ENCODE measurements at regions not wholly inside any gene's neighbourhood (a gene's known extent, or its start where the extent isn't known, plus 50 kb on each side); places are given as distances from the start of the nearest gene placed in this dataset.
"Not testable (repeated sequence)": the region's sequence is repeated elsewhere in the genome, so short reads cannot be mapped to it uniquely, and the experiment has no call there.

- DNase-seq: not testable (repeated sequence)
Observed at GRCh38 chr15:69774258-69774657, 321.6 kb downstream of the RPLP1 start.

- DNase-seq: not testable (repeated sequence)
Observed at GRCh38 chr15:69774711-69775110, 322.1 kb downstream of the RPLP1 start.

DNA sequence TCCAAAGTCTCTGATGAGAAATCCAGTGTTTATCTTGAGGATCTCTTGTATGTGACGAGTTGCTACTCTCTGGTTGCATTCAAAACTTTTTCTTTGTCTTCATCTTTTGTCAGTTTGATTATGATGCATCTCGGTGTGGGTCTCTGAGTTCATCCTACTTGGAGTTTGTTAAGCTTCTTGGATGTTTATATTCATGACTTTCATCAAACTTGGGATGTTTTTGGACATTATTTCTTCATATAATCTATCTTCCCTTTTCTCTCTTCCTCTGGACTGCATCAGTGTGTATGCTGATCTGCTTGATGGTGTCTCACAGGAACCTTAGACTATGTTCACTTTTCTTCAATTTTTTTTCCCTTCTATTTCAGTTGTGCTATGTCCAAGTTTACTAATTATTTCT lies 320.4 kb downstream of the TLE3 start:
- no peak for DNase-seq

DNA sequence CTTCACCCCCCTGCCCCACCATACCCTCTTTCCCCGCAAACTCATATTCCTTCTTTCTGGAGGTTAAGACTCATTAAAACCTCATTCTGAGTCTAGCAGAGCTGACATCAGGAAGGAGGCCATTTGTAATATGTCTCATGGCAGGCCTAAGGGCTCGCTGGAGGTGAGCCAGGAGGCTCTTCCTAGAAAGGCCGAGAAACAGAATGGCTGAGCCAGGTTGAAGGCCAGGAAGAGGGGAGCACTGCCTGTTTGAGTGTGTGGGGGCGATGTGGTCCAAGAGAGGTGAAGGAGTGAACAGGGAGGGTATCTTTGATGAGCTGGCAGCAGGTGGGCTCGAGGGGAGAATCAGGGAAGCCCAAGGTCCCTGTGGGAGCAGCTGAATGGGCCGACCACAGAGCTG lies 317.3 kb downstream of the TLE3 start:
- DNase-seq: no peak

DNA sequence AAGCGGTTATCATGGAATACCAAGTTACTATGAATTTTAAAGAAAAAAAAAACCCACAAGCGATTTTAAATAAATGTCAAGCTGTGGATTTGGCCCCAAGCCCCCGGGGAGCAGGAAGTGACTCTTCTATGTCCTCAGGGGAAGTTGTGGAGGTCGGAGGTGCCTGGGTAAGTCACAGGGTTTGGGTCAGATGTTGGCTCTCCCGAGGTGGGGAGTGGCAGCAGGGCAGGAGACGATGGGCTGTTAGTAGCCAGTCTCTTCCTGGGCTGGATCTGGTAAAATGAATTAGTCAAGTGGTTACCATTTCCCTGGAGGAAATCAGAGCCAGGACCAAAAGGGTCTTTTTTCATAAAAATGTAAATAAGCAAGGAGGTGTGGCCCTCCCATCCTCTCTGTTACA lies 316.7 kb downstream of the TLE3 start:
- no peak for DNase-seq

- no peak for DNase-seq
Observed at GRCh38 chr15:69781411-69782125, 316.1 kb downstream of the TLE3 start.

DNA sequence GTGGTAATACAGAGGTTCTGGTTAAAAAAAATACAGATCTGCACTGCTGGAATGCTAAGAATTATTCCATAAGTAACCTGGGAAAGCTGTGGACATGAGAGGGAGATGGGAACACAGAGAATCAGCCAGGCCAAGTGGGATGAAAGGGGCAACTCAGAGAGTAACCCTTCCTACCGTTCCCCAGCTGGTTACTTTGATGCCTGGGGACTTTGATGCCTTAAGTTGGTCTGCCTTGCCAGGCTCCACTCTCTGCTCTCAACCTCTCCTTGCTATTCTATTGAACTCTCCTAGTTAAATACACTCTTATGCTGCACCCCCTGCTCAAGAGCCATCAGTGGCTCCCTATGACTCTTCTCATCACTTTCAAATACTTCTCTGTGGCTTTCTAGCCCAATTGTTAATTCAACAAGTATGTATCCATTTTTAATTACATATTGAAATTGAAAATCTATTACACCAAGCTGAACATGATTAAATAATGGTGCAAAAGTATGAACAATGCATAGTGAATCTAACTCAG lies 315.5 kb downstream of the TLE3 start:
- no peak for DNase-seq

GRCh38 chr15:69782809-69783208 lies 314.9 kb downstream of the TLE3 start:
- DNase-seq: no peak

DNA sequence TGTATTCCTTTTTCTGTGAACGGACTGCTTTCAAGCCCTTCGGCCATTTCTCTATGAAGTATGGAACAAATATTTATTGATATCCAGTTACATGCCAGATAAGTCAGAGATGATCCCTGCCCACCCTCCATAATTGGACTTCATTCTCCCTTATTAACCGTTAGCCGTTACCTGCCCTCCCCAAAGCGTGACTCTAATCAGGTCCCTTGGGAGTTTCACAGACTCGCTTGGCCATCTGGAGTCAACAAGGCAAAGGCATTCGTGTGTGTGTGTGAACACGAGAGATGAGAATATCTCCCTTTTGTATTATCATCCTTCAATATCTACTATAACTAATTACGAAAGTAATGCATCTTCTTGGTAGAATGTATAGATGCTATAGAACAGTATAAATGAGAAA lies 314.5 kb downstream of the TLE3 start:
- no peak for DNase-seq

DNA sequence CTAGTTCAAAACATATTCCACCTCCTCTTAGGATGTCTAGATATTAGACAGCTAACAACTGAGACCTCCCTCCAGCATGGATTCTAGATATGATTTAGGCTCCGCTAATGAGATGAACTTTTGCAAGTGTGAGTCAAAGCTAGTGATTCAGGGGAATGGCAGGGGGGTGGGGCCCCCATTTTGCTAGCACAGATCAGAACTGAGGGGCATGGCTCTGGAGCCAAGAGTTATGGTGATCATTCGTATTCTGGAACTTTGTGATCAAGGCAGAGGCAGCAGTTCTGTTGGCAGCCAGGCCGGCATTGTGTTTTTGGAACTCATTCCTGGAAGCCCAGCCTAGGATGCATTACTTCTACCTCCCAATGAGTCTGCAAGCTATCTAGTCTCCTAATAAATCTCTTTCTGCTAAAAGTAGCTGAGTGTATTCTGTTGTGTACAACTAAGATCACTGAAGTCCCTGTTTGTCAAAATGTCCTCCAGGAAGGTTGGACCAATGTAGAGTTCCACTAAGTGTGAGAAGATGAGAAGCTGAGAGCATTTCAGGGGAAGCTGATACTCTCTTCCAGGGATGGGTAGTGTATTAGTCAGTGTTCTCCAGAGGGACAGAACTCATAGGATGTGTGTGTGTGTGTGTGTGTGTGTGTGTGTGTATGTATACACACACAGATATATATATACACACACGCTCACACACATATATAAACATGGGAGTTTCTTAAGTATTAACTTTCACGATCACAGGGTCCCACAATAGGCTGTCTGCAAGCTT lies 312.7 kb downstream of the TLE3 start:
- DNase-seq: no peak

DNA sequence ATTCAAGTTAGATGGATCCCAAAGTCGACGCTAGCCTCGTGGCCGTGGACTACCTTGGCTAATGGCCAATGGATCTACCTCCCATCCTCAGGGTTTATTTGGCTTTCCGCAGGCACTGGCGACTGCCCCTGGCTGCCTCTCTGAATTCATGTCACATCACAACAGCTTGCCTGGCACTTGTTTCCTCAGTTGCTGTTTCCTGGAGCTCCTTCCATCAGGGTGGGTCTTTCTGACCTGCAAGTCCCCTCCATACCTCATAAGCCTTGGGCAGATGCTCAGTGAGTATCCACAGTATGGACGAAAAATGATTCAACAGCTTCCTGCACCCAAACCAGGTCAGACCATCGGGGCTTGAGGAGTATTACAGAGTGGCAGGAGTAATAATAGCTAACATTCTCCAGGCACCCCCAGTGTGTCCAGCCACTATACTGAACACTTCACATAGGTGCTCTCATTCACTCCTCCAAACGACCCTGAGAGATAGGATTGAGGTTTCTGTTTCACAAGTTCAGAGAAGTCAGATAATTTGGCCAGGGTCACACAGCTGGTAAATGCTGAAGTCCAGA lies 311.5 kb downstream of the TLE3 start:
- DNase-seq: no peak

- DNase-seq: no peak
Observed at GRCh38 chr15:69787791-69788190, 309.9 kb downstream of the TLE3 start.

- no peak for DNase-seq
Observed at GRCh38 chr15:69789648-69790393, 307.9 kb downstream of the TLE3 start.

DNA sequence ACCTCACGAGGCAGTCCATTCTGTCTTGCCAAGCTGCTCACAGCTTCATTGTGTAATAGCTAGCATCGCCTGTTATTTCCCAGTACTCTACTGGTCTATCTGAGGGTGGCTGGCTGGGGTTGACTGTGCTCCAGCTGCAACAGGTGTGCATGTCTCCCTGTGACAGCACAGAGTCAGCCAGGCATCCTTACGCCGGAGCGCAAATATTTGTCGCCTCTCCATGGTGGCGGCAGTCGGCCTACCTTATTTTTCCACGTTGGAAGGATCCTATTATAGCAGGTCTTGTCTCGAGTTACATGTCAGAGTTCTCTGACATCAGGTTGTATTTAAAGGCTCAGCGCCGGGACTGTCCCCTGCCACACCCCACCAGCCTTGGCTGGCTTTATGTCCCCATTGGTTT lies 307.1 kb downstream of the TLE3 start:
- no peak for DNase-seq

DNA sequence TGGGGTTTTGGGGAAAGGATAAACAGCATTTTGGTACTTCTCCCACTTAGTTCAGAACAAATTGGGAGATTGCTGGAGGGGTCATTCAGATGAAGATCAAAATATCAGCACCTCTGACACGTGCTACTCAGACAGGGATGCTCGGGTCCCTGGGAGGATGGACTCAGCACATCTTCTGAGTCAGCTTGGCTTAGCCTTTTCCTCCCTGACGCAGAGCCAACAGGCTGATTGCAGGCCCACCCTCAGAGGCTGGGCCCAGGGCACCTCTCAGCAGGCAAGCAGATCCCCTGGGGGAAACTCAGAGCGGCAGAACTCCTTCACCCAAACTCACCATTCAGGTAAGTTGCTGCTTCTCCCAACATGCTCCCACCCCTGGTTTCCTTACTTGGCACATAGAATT lies 304.9 kb downstream of the TLE3 start:
- DNase-seq: no peak

GRCh38 chr15:69793431-69793780 lies 304.3 kb downstream of the TLE3 start:
- no peak for DNase-seq

DNA sequence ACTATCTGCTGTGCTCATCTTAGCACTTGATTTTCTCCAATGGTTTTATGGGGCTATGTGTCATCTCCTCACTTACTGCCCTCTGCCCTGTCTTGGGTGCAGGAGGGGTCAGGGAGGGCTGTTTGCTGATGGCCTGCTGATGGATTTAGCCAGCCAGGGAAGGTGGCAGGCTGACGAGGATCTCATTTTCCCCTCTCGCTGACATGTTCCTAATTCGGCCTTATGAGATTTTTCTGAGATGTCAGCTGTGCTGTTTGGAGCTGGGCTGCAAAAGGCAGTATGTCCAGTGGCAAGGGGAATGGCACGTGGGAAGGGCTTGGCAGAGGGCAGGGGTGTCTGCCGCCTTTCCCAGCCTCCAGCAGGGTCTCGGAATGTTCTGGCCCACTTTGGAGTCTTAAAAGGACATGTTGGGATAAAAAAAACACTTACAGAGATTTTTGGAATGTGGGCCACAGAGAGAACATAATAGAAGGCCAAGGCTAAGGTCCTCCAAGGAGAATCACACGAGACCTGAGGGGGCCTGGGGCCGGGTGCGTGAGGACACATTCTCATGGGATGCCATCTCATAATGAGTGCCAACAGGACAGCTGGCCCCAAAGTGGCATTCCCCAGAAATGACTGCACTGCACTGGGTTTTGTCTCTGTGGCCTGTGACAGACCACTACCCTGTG lies 303.8 kb downstream of the TLE3 start:
- no peak for DNase-seq

- DNase-seq: no peak
Observed at GRCh38 chr15:69794645-69795469, 302.9 kb downstream of the TLE3 start.

- DNase-seq: no peak
Observed at GRCh38 chr15:69795601-69796000, 302.1 kb downstream of the TLE3 start.

- DNase-seq: no peak
Observed at GRCh38 chr15:69797051-69797595, 300.6 kb downstream of the TLE3 start.

GRCh38 chr15:69797615-69798014 lies 300.1 kb downstream of the TLE3 start:
- no peak for DNase-seq
